CD4-positive, alpha-beta T cell treated with Interleukin-1 beta for 1 hour (primary cell): ENCODE measurements at regions not wholly inside any gene's neighbourhood (a gene's known extent, or its start where the extent isn't known, plus 50 kb on each side); places are given as distances from the start of the nearest gene placed in this dataset.

Experiments used
- DNase-seq, 2 donors: peaks; one replicate each; pipeline ENCODE4 v3.0.0-alpha.2; 2020 to 2022

GRCh38 chr3:178244733-178245709 is 291.2 kb upstream of the KCNMB2 start:
- no peak for DNase-seq

GRCh38 chr3:178246004-178246403 is 290.2 kb upstream of the KCNMB2 start:
- no peak for DNase-seq

GRCh38 chr3:178255315-178255714 is 280.9 kb upstream of the KCNMB2 start:
- DNase-seq: no peak

- no peak for DNase-seq
Measured at GRCh38 chr3:178257491-178257890, 278.7 kb upstream of the KCNMB2 start.

- DNase-seq: no peak
Measured at GRCh38 chr3:178258121-178258520, 278.1 kb upstream of the KCNMB2 start.

- DNase-seq: no peak
Measured at GRCh38 chr3:178259703-178260102, 276.5 kb upstream of the KCNMB2 start.

- DNase-seq: no peak
Measured at GRCh38 chr3:178260887-178261565, 275.2 kb upstream of the KCNMB2 start.

- no peak for DNase-seq
Measured at GRCh38 chr3:178263236-178263916, 272.9 kb upstream of the KCNMB2 start.

- DNase-seq: no peak
Measured at GRCh38 chr3:178267158-178267844, 268.9 kb upstream of the KCNMB2 start.

GRCh38 chr3:178270838-178271237 is 265.4 kb upstream of the KCNMB2 start:
- no peak for DNase-seq

GRCh38 chr3:178271740-178272387 is 264.4 kb upstream of the KCNMB2 start:
- DNase-seq: no peak

GRCh38 chr3:178272841-178273240 is 263.4 kb upstream of the KCNMB2 start:
- DNase-seq: no peak

- no peak for DNase-seq
Measured at GRCh38 chr3:178274711-178275110, 261.5 kb upstream of the KCNMB2 start.

GRCh38 chr3:178275311-178275710 is 260.9 kb upstream of the KCNMB2 start:
- no peak for DNase-seq

GRCh38 chr3:178275793-178276192 is 260.4 kb upstream of the KCNMB2 start:
- no peak for DNase-seq

GRCh38 chr3:178277605-178278004 is 258.6 kb upstream of the KCNMB2 start:
- no peak for DNase-seq

- no peak for DNase-seq
Measured at GRCh38 chr3:178283561-178283960, 252.7 kb upstream of the KCNMB2 start.

- DNase-seq: no peak
Measured at GRCh38 chr3:178284181-178284580, 252.1 kb upstream of the KCNMB2 start.

- no peak for DNase-seq
Measured at GRCh38 chr3:178288074-178288473, 248.2 kb upstream of the KCNMB2 start.

GRCh38 chr3:178289544-178290160 is 246.6 kb upstream of the KCNMB2 start:
- DNase-seq: no peak

GRCh38 chr3:178291574-178292370 is 244.5 kb upstream of the KCNMB2 start:
- DNase-seq: no peak
